Activated CD4-positive, alpha-beta memory T cell treated with anti-CD3 and anti-CD28 coated beads for 36 hours (primary cell): ENCODE measurements at regions not wholly inside any gene's neighbourhood (a gene's known extent, or its start where the extent isn't known, plus 50 kb on each side); places are given as distances from the start of the nearest gene placed in this dataset.

ENCODE experiments used
- CTCF ChIA-PET: fragments of 350-600 bp; sonication (Branson Sonifier 250); formaldehyde crosslinking; loops from one replicate; lab custom pipeline; 2021; ENCODE audit warnings: antibody characterized with exemption, inconsistent platforms; lab: Charles Lee
- POLR2A ChIA-PET: fragments of 350-600 bp; sonication (Branson Sonifier 250); formaldehyde crosslinking; loops from one replicate; lab custom pipeline; 2021; ENCODE audit warnings: antibody characterized with exemption; lab: Charles Lee
- DNase-seq: peaks from one replicate; pipeline ENCODE4 v3.0.0-alpha.2; 2020
- H3K27ac Mint-ChIP-seq: one replicate; pipeline ENCODE4 v1.8.0; 2021; ENCODE audit warnings: mixed read lengths
- H3K27me3 Mint-ChIP-seq: one replicate; pipeline ENCODE4 v1.8.0; 2021; ENCODE audit warnings: mixed read lengths
- H3K36me3 Mint-ChIP-seq: one replicate; pipeline ENCODE4 v1.8.0; 2021; ENCODE audit warnings: mixed read lengths
- H3K4me1 Mint-ChIP-seq: one replicate; pipeline ENCODE4 v1.8.0; 2021; ENCODE audit warnings: low read depth, mixed read lengths
- H3K4me3 Mint-ChIP-seq: one replicate; pipeline ENCODE4 v1.8.0; 2021; ENCODE audit warnings: mild to moderate bottlenecking, mixed read lengths
- H3K9me3 Mint-ChIP-seq: one replicate; pipeline ENCODE4 v1.8.0; 2021; ENCODE audit warnings: mixed read lengths
- intact Hi-C: fragments of 100-400 bp; cut with micrococcal nuclease; formaldehyde crosslinking; loops from one replicate; pipeline ENCODE4 v1.15.1; 2023

- H3K27me3 Mint-ChIP-seq = no peaks in the 10 kb centered on the region
Observed at GRCh38 chr14:26870096-26870495, 272.3 kb upstream of the NOVA1 start.

GRCh38 chr14:26870722-26871617, 273.1 kb upstream of the NOVA1 start:
- H3K27ac Mint-ChIP-seq = no peak overlapping the region
- no peak for DNase-seq
- H3K9me3 Mint-ChIP-seq = peaks cover 43% of the 10 kb centered on the region
- no peak overlapping the region for H3K4me3 Mint-ChIP-seq
- H3K4me1 Mint-ChIP-seq = no peaks in the 10 kb centered on the region
- no peaks in the 10 kb centered on the region for H3K36me3 Mint-ChIP-seq
- CTCF ChIA-PET = no interaction called here
- POLR2A ChIA-PET = no interaction called here
- no peaks in the 10 kb centered on the region for H3K27me3 Mint-ChIP-seq
- intact Hi-C loops = no loop called here

More at GRCh38 chr14:26870096-26870495, 272.3 kb upstream of the NOVA1 start:
- H3K9me3 Mint-ChIP-seq = peaks cover 38% of the 10 kb centered on the region
- CTCF ChIA-PET = no interaction called here
- no peak overlapping the region for H3K27ac Mint-ChIP-seq
- no peak overlapping the region for H3K4me3 Mint-ChIP-seq
- H3K36me3 Mint-ChIP-seq = no peaks in the 10 kb centered on the region
- no peaks in the 10 kb centered on the region for H3K4me1 Mint-ChIP-seq
- POLR2A ChIA-PET = no interaction called here
- no peak for DNase-seq
- intact Hi-C loops = no loop called here

GRCh38 chr14:26872515-26873361, 274.9 kb upstream of the NOVA1 start:
- DNase-seq = no peak
- no peaks in the 10 kb centered on the region for H3K36me3 Mint-ChIP-seq
- no peaks in the 10 kb centered on the region for H3K4me1 Mint-ChIP-seq
- POLR2A ChIA-PET = no interaction called here
- CTCF ChIA-PET = no interaction called here
- H3K27ac Mint-ChIP-seq = no peak overlapping the region
- no peak overlapping the region for H3K4me3 Mint-ChIP-seq
- H3K9me3 Mint-ChIP-seq = peaks cover 47% of the 10 kb centered on the region
- H3K27me3 Mint-ChIP-seq = no peaks in the 10 kb centered on the region
- intact Hi-C loops = no loop called here

GRCh38 chr14:26873362-26873960, 275.6 kb upstream of the NOVA1 start:
- H3K9me3 Mint-ChIP-seq = peaks cover 47% of the 10 kb centered on the region
- no peak overlapping the region for H3K4me3 Mint-ChIP-seq
- no peaks in the 10 kb centered on the region for H3K27me3 Mint-ChIP-seq
- no peaks in the 10 kb centered on the region for H3K36me3 Mint-ChIP-seq
- CTCF ChIA-PET = no interaction called here
- no peaks in the 10 kb centered on the region for H3K4me1 Mint-ChIP-seq
- no peak for DNase-seq
- H3K27ac Mint-ChIP-seq = no peak overlapping the region
- POLR2A ChIA-PET = no interaction called here
- intact Hi-C loops = no loop called here

- Mint-ChIP-seq H3K27me3 (no peaks in the 10 kb centered on the region), H3K27ac (no peak overlapping the region), H3K4me3 (no peak overlapping the region), H3K4me1 (no peaks in the 10 kb centered on the region), H3K9me3 (peaks cover 33% of the 10 kb centered on the region), H3K36me3 (no peaks in the 10 kb centered on the region)
- CTCF ChIA-PET = no interaction called here
- no peak for DNase-seq
- intact Hi-C loops = no loop called here
- POLR2A ChIA-PET = no interaction called here
Observed at GRCh38 chr14:26887847-26888246, 290.0 kb upstream of the NOVA1 start.

GRCh38 chr14:26888592-26888991, 290.8 kb upstream of the NOVA1 start:
- intact Hi-C loops = no loop called here
- H3K9me3 Mint-ChIP-seq = peaks cover 29% of the 10 kb centered on the region
- H3K4me1 Mint-ChIP-seq = no peaks in the 10 kb centered on the region
- no peaks in the 10 kb centered on the region for H3K36me3 Mint-ChIP-seq
- no peak overlapping the region for H3K27ac Mint-ChIP-seq
- ChIA-PET CTCF (no interaction called here), POLR2A (no interaction called here)
- H3K4me3 Mint-ChIP-seq = no peak overlapping the region
- DNase-seq = no peak
- H3K27me3 Mint-ChIP-seq = no peaks in the 10 kb centered on the region

- Mint-ChIP-seq H3K27me3 (no peaks in the 10 kb centered on the region), H3K36me3 (no peaks in the 10 kb centered on the region), H3K4me1 (no peaks in the 10 kb centered on the region), H3K9me3 (peaks cover 24% of the 10 kb centered on the region), H3K4me3 (no peak overlapping the region), H3K27ac (no peak overlapping the region)
- POLR2A ChIA-PET = no interaction called here
- CTCF ChIA-PET = no interaction called here
- intact Hi-C loops = no loop called here
- DNase-seq = no peak
Observed at GRCh38 chr14:26896447-26896846, 298.6 kb upstream of the NOVA1 start.

- H3K27me3 Mint-ChIP-seq = no peaks in the 10 kb centered on the region
- ChIA-PET POLR2A (no interaction called here), CTCF (no interaction called here)
- DNase-seq = no peak
- H3K4me1 Mint-ChIP-seq = no peaks in the 10 kb centered on the region
- H3K9me3 Mint-ChIP-seq = peaks cover 26% of the 10 kb centered on the region
- H3K36me3 Mint-ChIP-seq = no peaks in the 10 kb centered on the region
- intact Hi-C loops = no loop called here
- H3K4me3 Mint-ChIP-seq = no peak overlapping the region
- H3K27ac Mint-ChIP-seq = no peak overlapping the region
Observed at GRCh38 chr14:26897196-26897595, 299.4 kb upstream of the NOVA1 start.

- no peak for DNase-seq
- no peaks in the 10 kb centered on the region for H3K4me1 Mint-ChIP-seq
- H3K36me3 Mint-ChIP-seq = no peaks in the 10 kb centered on the region
- no peak overlapping the region for H3K27ac Mint-ChIP-seq
- H3K27me3 Mint-ChIP-seq = no peaks in the 10 kb centered on the region
- POLR2A ChIA-PET = no interaction called here
- CTCF ChIA-PET = no interaction called here
- intact Hi-C loops = no loop called here
- H3K4me3 Mint-ChIP-seq = no peak overlapping the region
- H3K9me3 Mint-ChIP-seq = peaks cover 12% of the 10 kb centered on the region
Observed at GRCh38 chr14:26905229-26905628, 307.4 kb upstream of the NOVA1 start.

GRCh38 chr14:26913786-26914185, 316.0 kb upstream of the NOVA1 start:
- CTCF ChIA-PET = no interaction called here
- intact Hi-C loops = no loop called here
- DNase-seq = no peak
- peaks cover 19% of the 10 kb centered on the region for H3K9me3 Mint-ChIP-seq
- no peaks in the 10 kb centered on the region for H3K27me3 Mint-ChIP-seq
- no peak overlapping the region for H3K4me3 Mint-ChIP-seq
- no peaks in the 10 kb centered on the region for H3K4me1 Mint-ChIP-seq
- POLR2A ChIA-PET = no interaction called here
- H3K27ac Mint-ChIP-seq = no peak overlapping the region
- H3K36me3 Mint-ChIP-seq = no peaks in the 10 kb centered on the region

GRCh38 chr14:26917086-26917485, 319.3 kb upstream of the NOVA1 start:
- no peaks in the 10 kb centered on the region for H3K27me3 Mint-ChIP-seq

GRCh38 chr14:26925876-26926584, 328.2 kb upstream of the NOVA1 start:
- intact Hi-C loops = no loop called here
- no peaks in the 10 kb centered on the region for H3K27me3 Mint-ChIP-seq
- no peak overlapping the region for H3K4me3 Mint-ChIP-seq
- no peak overlapping the region for H3K27ac Mint-ChIP-seq
- DNase-seq = no peak
- no peaks in the 10 kb centered on the region for H3K4me1 Mint-ChIP-seq
- H3K9me3 Mint-ChIP-seq = peaks cover 29% of the 10 kb centered on the region
- ChIA-PET CTCF (no interaction called here), POLR2A (no interaction called here)
- H3K36me3 Mint-ChIP-seq = no peaks in the 10 kb centered on the region

More at GRCh38 chr14:26917086-26917485, 319.3 kb upstream of the NOVA1 start:
- ChIA-PET CTCF (no interaction called here), POLR2A (no interaction called here)
- no peak for DNase-seq
- no peaks in the 10 kb centered on the region for H3K4me1 Mint-ChIP-seq
- peaks cover 30% of the 10 kb centered on the region for H3K9me3 Mint-ChIP-seq
- H3K36me3 Mint-ChIP-seq = no peaks in the 10 kb centered on the region
- no peak overlapping the region for H3K27ac Mint-ChIP-seq
- no peak overlapping the region for H3K4me3 Mint-ChIP-seq
- intact Hi-C loops = no loop called here
